HG02885 (cell line): ENCODE measurements at regions not wholly inside any gene's neighbourhood (a gene's known extent, or its start where the extent isn't known, plus 50 kb on each side); places are given as distances from the start of the nearest gene placed in this dataset.

Source experiments
- ATAC-seq: cut with Tn5 transposase; IDR thresholded peaks from one replicate; pipeline ENCODE4 v1.9.1; 2021; ENCODE audit warnings: mild to moderate bottlenecking; ENCODE audit not compliant: unreplicated experiment, poor library complexity

- ATAC-seq: no peak
Observed at GRCh38 chr18:39952816-39953215, 2002.2 kb upstream of the PIK3C3 start.

GRCh38 chr18:39951142-39951720 lies 2003.8 kb upstream of the PIK3C3 start:
- ATAC-seq: no peak

- no peak for ATAC-seq
Observed at GRCh38 chr18:39946623-39947061, 2008.4 kb upstream of the PIK3C3 start.

GRCh38 chr18:39945076-39945475 lies 2010.0 kb upstream of the PIK3C3 start:
- no peak for ATAC-seq

- ATAC-seq: no peak
Observed at GRCh38 chr18:39942702-39943101, 2012.3 kb upstream of the PIK3C3 start.

GRCh38 chr18:39938676-39939608 lies 2016.1 kb upstream of the PIK3C3 start:
- ATAC-seq: no peak

- ATAC-seq: no peak
Observed at GRCh38 chr18:39935598-39935997, 2019.4 kb upstream of the PIK3C3 start.

GRCh38 chr18:39918847-39919246 lies 2036.2 kb upstream of the PIK3C3 start:
- ATAC-seq: no peak

GRCh38 chr18:39913672-39914366 lies 2041.2 kb upstream of the PIK3C3 start:
- no peak for ATAC-seq

- ATAC-seq: no peak
Observed at GRCh38 chr18:39911716-39912115, 2043.3 kb upstream of the PIK3C3 start.

GRCh38 chr18:39909706-39910105 lies 2045.3 kb upstream of the PIK3C3 start:
- ATAC-seq: no peak

- no peak for ATAC-seq
Observed at GRCh38 chr18:39886136-39886535, 2068.9 kb upstream of the PIK3C3 start.

- no peak for ATAC-seq
Observed at GRCh38 chr18:39872651-39873050, 2082.4 kb upstream of the PIK3C3 start.

GRCh38 chr18:39871961-39872360 lies 2083.1 kb upstream of the PIK3C3 start:
- no peak for ATAC-seq

- ATAC-seq: no peak
Observed at GRCh38 chr18:39870591-39870990, 2084.4 kb upstream of the PIK3C3 start.

- ATAC-seq: no peak
Observed at GRCh38 chr18:39863916-39864315, 2091.1 kb upstream of the PIK3C3 start.

GRCh38 chr18:39862341-39862740 lies 2092.7 kb upstream of the PIK3C3 start:
- ATAC-seq: no peak

- ATAC-seq: no peak
Observed at GRCh38 chr18:39854291-39854690, 2100.7 kb upstream of the PIK3C3 start.

- no peak for ATAC-seq
Observed at GRCh38 chr18:39846265-39846664, 2108.8 kb upstream of the PIK3C3 start.

GRCh38 chr18:39845631-39846030 lies 2109.4 kb upstream of the PIK3C3 start:
- no peak for ATAC-seq

GRCh38 chr18:39845106-39845505 lies 2109.9 kb upstream of the PIK3C3 start:
- ATAC-seq: no peak
